ENCODE measurements at regions not wholly inside any gene's neighbourhood (a gene's known extent, or its start where the extent isn't known, plus 50 kb on each side); places are given as distances from the start of the nearest gene placed in this dataset.

DNA sequence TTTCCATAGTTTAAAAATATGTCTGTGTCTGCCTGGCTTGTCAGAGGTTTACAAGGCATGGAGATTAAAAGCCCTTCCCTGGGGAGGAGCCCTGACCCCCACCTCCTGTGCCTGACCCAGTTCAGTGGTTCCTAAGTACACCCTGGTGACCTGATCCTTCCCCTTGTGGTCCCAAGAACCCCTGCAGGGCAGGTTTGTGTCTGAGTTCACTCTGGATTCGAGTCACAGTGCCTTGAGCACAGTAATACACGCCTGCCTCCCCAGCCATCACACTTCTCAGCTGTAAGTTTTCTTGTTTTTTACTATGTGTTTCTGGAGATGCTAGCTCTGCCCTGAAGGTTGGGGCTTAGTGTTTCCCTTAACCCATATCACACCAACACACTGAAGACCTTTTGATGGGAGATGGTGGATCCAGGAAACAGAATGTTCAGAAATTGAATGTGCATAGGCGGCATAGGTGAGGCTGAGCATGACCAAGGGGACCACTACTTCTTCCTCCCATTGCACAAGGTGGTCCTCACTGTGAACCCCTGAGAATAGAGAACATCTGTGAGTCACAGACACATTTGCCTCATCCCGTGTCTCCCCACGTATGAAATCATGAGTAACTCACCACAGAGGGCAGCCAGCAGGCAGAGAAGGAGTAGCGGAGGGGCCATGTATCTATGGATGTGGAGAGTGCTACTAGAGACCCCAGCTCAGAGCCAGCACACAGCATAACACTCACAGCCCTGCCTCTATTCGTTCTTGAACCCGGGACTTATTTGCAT lies 962.9 kb downstream of the TMEM121 start:
- no peak for DNase-seq (ENCODE audit: low read depth)
- no peak overlapping the region for H3K4me3 ChIP-seq (ENCODE audit: low read depth, low read length)
- TF ChIP-seq, protein P1, sequence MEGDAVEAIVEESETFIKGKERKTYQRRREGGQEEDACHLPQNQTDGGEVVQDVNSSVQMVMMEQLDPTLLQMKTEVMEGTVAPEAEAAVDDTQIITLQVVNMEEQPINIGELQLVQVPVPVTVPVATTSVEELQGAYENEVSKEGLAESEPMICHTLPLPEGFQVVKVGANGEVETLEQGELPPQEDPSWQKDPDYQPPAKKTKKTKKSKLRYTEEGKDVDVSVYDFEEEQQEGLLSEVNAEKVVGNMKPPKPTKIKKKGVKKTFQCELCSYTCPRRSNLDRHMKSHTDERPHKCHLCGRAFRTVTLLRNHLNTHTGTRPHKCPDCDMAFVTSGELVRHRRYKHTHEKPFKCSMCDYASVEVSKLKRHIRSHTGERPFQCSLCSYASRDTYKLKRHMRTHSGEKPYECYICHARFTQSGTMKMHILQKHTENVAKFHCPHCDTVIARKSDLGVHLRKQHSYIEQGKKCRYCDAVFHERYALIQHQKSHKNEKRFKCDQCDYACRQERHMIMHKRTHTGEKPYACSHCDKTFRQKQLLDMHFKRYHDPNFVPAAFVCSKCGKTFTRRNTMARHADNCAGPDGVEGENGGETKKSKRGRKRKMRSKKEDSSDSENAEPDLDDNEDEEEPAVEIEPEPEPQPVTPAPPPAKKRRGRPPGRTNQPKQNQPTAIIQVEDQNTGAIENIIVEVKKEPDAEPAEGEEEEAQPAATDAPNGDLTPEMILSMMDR (IDR thresholded peaks at IDR 0.05; ENCODE audit: insufficient read depth, low read depth, low read length): no peak

- no peak overlapping the region for H3K4me3 ChIP-seq (ENCODE audit: low read depth, low read length)
- TF ChIP-seq, protein P1 (IDR thresholded peaks at IDR 0.05; ENCODE audit: insufficient read depth, low read depth, low read length): no peak
- DNase-seq (ENCODE audit: low read depth): no peak
These were observed 964.1 kb downstream of the TMEM121 start for GRCh38 chr14:106490442-106490841.

DNA sequence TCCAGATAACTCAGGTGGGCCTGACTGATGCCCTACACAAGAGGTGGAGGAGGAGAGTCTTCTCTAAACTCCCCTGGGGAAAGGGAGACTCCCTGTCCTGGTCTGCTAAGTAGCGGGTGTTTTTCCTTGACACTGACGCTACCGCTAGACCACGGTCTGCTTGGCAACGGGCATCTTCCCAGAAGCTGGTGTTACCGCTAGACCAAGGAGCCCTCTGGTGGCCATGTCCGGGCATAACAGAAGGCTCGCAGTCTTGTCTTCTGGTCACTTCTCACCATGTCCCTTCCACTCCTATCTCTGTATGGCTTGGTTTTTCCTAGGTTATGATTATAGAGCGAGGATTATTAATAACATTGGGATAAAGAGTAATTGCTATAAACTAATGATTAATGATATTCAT lies 965.5 kb downstream of the TMEM121 start:
- DNase-seq (ENCODE audit: low read depth): peak; percentile 2
- no peak overlapping the region for H3K4me3 ChIP-seq (ENCODE audit: low read depth, low read length)
- TF ChIP-seq, protein P1 (IDR thresholded peaks at IDR 0.05; ENCODE audit: insufficient read depth, low read depth, low read length): peak; percentile 37

DNA sequence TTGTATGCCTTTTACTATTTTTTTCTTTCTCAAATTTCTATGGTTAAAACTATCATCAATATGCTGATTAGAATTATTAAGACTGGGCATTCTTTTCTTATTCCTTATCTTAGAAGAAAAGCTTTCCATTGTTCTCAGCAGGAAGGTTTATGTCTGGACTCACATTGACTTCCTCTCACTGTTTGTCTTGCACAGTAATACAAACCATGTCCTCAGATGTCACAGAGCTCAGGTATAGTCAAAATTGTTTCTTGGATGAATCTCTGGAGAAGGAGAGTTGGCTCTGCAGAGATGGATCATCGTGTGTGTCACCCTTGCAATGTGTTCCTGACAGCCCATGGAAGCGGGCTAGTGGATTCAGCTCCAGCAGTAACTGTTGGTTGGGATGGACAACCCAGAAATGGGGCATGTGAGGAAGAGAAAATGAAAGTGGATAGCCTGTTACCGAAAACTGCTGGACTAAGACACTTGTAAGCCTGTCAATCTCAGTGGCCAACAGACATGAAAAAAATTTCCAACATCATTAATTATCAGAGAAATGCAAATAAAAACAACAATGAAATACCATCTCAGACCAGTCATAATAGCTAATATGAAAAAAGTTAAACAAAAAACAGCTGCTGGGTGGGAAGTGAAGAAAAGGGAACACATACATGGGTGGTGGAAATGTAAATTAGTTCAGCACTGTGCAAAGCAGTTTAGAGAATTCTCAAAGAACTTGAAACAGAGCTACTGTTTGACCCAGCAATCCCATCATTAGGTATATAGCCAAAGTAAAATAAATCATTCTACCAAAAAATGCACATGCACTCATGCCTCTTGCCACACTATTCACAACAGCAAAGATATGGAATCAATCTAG lies 967.8 kb downstream of the TMEM121 start:
- no peak overlapping the region for H3K4me3 ChIP-seq (ENCODE audit: low read depth, low read length)
- DNase-seq (ENCODE audit: low read depth): no peak
- TF ChIP-seq, protein P1 (IDR thresholded peaks at IDR 0.05; ENCODE audit: insufficient read depth, low read depth, low read length): no peak

- TF ChIP-seq, protein P1 (IDR thresholded peaks at IDR 0.05; ENCODE audit: insufficient read depth, low read depth, low read length): no peak
These were observed 974.2 kb downstream of the TMEM121 start for GRCh38 chr14:106500571-106500970.

DNA sequence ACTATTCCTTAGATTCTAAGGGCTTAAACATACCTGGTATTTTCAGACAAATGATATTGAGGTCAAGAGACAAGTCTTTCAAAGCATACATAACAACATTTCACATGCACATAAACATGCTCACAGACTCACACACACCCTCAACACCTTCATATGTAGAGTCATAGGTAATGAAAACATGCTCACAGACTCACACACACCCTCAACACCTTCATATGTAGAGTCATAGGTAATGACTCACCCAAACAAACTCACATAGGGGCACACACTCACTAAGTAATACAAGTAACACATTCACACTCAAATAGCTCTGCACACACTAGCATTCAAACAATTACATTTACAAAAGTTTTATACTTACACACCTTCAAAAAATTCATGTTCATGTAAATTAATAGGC lies 975.5 kb downstream of the TMEM121 start:
- TF ChIP-seq, protein P1 (IDR thresholded peaks at IDR 0.05; ENCODE audit: insufficient read depth, low read depth, low read length): no peak
- no peak for DNase-seq (ENCODE audit: low read depth)

More at GRCh38 chr14:106500571-106500970, 974.2 kb downstream of the TMEM121 start:
- DNase-seq (ENCODE audit: low read depth): no peak
- no peak overlapping the region for H3K4me3 ChIP-seq (ENCODE audit: low read depth, low read length)

More for the DNA sequence above, 975.5 kb downstream of the TMEM121 start:
- H3K4me3 ChIP-seq (ENCODE audit: low read depth, low read length): no peak overlapping the region

Measured in fibroblast of villous mesenchyme (primary cell).